Smooth muscle cell (in vitro differentiated cells): ENCODE measurements at regions not wholly inside any gene's neighbourhood (a gene's known extent, or its start where the extent isn't known, plus 50 kb on each side); places are given as distances from the start of the nearest gene placed in this dataset.
"Not testable (repeated sequence)": the region's sequence is repeated elsewhere in the genome, so short reads cannot be mapped to it uniquely, and the experiment has no call there.

Experiments
- DNase-seq: peaks from one replicate; lab custom pipeline; 2025; ENCODE audit not compliant: unreplicated experiment; lab: John Stamatoyannopoulos, UW
- H2AFZ ChIP-seq: fragments of 200-600 bp; sonication (generic); 2 replicates; pipeline ENCODE4 v1.6.0; 2016; ENCODE audit warnings: antibody characterized with exemption, low read depth, mild to moderate bottlenecking
- H3F3A ChIP-seq: fragments of 200-600 bp; sonication (generic); 2 replicates; pipeline ENCODE4 v1.6.0; 2017; ENCODE audit warnings: antibody characterized with exemption, low read depth
- H3K27ac ChIP-seq: fragments of 200-600 bp; sonication (generic); 2 replicates; pipeline ENCODE4 v1.5.1; 2016; ENCODE audit warnings: low read depth, mild to moderate bottlenecking
- H3K27me3 ChIP-seq: fragments of 200-600 bp; sonication (generic); 2 replicates; pipeline ENCODE4 v1.6.1; 2016; ENCODE audit warnings: low read depth, mild to moderate bottlenecking
- H3K36me3 ChIP-seq: fragments of 200-600 bp; sonication (generic); 2 replicates; pipeline ENCODE4 v1.5.1; 2016; ENCODE audit warnings: low read depth
- H3K4me1 ChIP-seq: fragments of 200-600 bp; sonication (generic); 2 replicates; pipeline ENCODE4 v1.5.1; 2016; ENCODE audit warnings: low read depth
- H3K4me2 ChIP-seq: fragments of 200-600 bp; sonication (generic); 2 replicates; pipeline ENCODE4 v1.6.0; 2016; ENCODE audit warnings: mild to moderate bottlenecking
- H3K4me3 ChIP-seq: fragments of 200-600 bp; sonication (generic); 2 replicates; pipeline ENCODE4 v1.5.1; 2016; ENCODE audit warnings: mild to moderate bottlenecking
- H3K79me2 ChIP-seq: fragments of 200-600 bp; sonication (generic); 2 replicates; pipeline ENCODE4 v1.6.0; 2016; ENCODE audit warnings: low read depth, mild to moderate bottlenecking
- H3K9ac ChIP-seq: fragments of 200-600 bp; sonication (generic); 2 replicates; pipeline ENCODE4 v1.6.0; 2016; ENCODE audit warnings: low read depth
- H3K9me3 ChIP-seq: fragments of 200-600 bp; sonication (generic); replicated peaks from 2 replicates; pipeline ENCODE4 v1.5.1; 2016; ENCODE audit warnings: low read depth
- H4K20me1 ChIP-seq: fragments of 200-600 bp; sonication (generic); 2 replicates; pipeline ENCODE4 v1.6.0; 2016; ENCODE audit warnings: low read depth
- WGBS: methylation state at CpG from one replicate; pipeline ENCODE4 v1.1.7; 2016; ENCODE audit warnings: low lambda C conversion rate; 5-methylcytosine and 5-hydroxymethylcytosine counted together
- TF ChIP-seq, protein P1 (sequence below): fragments of 200-600 bp; sonication (generic); IDR thresholded peaks from 2 replicates; pipeline ENCODE4 v1.5.1; 2017; ENCODE audit warnings: borderline replicate concordance, mild to moderate bottlenecking, antibody characterized with exemption; ENCODE audit not compliant: insufficient read depth, poor library complexity, severe bottlenecking

DNA sequence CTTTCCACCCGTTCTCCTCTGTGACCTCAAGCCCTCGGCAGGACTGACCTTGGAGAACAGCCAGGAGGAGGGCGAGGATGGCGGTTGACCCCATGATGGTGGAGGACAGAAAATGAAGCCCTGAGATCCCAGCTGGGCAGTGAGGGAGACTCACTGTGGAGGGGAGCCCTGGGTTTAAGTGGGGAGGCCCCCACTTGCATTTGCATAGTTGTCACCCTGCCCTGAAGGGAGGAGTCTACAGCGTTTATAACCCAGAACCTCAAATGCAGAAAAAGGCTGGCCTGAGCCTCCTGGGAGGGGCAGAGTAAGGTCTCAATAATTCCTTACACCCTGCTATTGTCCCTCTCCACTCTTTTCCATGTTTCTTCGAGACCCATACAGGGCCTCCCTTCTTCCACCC lies 1052.7 kb downstream of the TMEM121 start:
- 67% methylated on average over 6 of the region's 6 CpGs for WGBS
- TF ChIP-seq, protein P1, sequence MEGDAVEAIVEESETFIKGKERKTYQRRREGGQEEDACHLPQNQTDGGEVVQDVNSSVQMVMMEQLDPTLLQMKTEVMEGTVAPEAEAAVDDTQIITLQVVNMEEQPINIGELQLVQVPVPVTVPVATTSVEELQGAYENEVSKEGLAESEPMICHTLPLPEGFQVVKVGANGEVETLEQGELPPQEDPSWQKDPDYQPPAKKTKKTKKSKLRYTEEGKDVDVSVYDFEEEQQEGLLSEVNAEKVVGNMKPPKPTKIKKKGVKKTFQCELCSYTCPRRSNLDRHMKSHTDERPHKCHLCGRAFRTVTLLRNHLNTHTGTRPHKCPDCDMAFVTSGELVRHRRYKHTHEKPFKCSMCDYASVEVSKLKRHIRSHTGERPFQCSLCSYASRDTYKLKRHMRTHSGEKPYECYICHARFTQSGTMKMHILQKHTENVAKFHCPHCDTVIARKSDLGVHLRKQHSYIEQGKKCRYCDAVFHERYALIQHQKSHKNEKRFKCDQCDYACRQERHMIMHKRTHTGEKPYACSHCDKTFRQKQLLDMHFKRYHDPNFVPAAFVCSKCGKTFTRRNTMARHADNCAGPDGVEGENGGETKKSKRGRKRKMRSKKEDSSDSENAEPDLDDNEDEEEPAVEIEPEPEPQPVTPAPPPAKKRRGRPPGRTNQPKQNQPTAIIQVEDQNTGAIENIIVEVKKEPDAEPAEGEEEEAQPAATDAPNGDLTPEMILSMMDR: no peak
- no peaks in the 10 kb centered on the region for H3F3A ChIP-seq
- H3K4me1 ChIP-seq: no peaks in the 10 kb centered on the region
- no peak overlapping the region for H2AFZ ChIP-seq
- H3K36me3 ChIP-seq: no peaks in the 10 kb centered on the region
- H3K9ac ChIP-seq: no peak overlapping the region
- no peak for DNase-seq
- no peak overlapping the region for H3K4me2 ChIP-seq
- no peaks in the 10 kb centered on the region for H3K79me2 ChIP-seq
- no peak overlapping the region for H3K4me3 ChIP-seq
- H3K27me3 ChIP-seq: no peaks in the 10 kb centered on the region
- H4K20me1 ChIP-seq: no peaks in the 10 kb centered on the region
- no peaks in the 10 kb centered on the region for H3K9me3 ChIP-seq
- no peak overlapping the region for H3K27ac ChIP-seq

- Histone ChIP-seq H3K36me3 (no peaks in the 10 kb centered on the region), H3K4me3 (no peak overlapping the region), H3K27me3 (no peaks in the 10 kb centered on the region), H3K4me2 (no peak overlapping the region), H2AFZ (no peak overlapping the region), H3F3A (no peaks in the 10 kb centered on the region), H4K20me1 (no peaks in the 10 kb centered on the region), H3K27ac (no peak overlapping the region), H3K9me3 (peaks cover 5% of the 10 kb centered on the region), H3K9ac (no peak overlapping the region), H3K79me2 (no peaks in the 10 kb centered on the region), H3K4me1 (no peaks in the 10 kb centered on the region)
- TF ChIP-seq, protein P1: no peak
- no peak for DNase-seq
- 71% methylated on average over 9 of the region's 9 CpGs for WGBS
These were observed 1059.3 kb downstream of the TMEM121 start for GRCh38 chr14:106585692-106586091.

DNA sequence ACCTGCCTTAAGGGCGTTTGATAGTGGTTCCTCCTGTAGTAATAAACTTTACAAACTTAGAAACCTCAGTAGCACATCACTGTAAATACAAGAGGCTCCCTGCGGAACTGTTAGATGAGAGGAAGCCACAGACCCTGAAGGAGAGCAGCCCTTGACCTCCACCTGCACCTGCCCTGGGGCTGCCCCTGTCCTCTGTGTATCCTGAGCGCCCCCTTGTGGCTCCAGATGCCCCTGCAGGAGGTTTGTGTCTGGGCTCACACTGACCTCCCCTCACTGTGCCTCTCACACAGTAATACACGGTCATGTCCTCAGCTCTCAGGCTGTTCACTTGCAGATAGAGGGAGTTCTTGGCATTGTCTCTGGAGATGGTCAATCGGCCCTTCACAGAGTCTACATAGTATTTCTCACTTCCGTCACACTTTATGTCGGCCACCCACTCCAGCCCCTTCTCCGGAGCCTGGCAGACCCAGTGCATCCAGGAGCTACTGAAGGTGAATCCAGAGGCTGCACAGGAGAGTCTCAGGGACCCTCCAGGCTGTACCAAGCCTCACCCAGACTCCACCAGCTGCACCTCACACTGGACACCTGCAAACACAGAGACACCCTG lies 1059.8 kb downstream of the TMEM121 start:
- no peak overlapping the region for H2AFZ ChIP-seq
- H3K9ac ChIP-seq: no peak overlapping the region
- TF ChIP-seq, protein P1: no peak
- no peaks in the 10 kb centered on the region for H4K20me1 ChIP-seq
- no peak overlapping the region for H3K4me2 ChIP-seq
- no peaks in the 10 kb centered on the region for H3F3A ChIP-seq
- H3K27me3 ChIP-seq: no peaks in the 10 kb centered on the region
- DNase-seq: no peak
- no peak overlapping the region for H3K27ac ChIP-seq
- H3K79me2 ChIP-seq: no peaks in the 10 kb centered on the region
- no peak overlapping the region for H3K4me3 ChIP-seq
- peaks cover 5% of the 10 kb centered on the region for H3K9me3 ChIP-seq
- H3K4me1 ChIP-seq: no peaks in the 10 kb centered on the region
- WGBS: 66% methylated on average over 8 of the region's 8 CpGs
- no peaks in the 10 kb centered on the region for H3K36me3 ChIP-seq

DNA sequence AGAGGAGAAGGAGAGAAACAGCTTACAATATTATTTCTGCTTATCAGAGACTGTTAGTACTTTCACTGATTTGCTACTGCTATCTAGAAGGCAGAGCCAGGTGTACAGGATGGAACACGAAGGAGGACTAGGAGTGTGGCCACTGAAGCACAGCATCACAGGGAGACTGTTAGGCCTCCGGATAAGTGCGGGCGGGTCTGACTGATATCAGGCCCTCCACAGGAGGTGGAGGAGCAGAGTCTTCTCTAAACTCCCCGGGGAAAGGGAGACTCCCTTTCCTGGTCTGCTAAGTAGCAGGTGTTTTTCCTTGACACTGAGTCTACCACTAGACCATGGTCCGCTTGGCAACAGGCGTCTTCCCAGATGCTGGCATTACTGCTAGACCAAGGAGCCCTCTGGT lies 1065.2 kb downstream of the TMEM121 start:
- not testable (repeated sequence) for H2AFZ ChIP-seq, H3K79me2 ChIP-seq, H3K27me3 ChIP-seq, H3F3A ChIP-seq, H3K9me3 ChIP-seq, H3K4me1 ChIP-seq, H3K9ac ChIP-seq, H3K4me2 ChIP-seq, H3K4me3 ChIP-seq, H4K20me1 ChIP-seq, H3K36me3 ChIP-seq, H3K27ac ChIP-seq, DNase-seq
- WGBS: 84% methylated on average over 7 of the region's 7 CpGs

GRCh38 chr14:106592115-106592852 lies 1065.9 kb downstream of the TMEM121 start:
- H3K27me3 ChIP-seq, DNase-seq, H3F3A ChIP-seq, H3K27ac ChIP-seq, H3K9ac ChIP-seq, H3K4me2 ChIP-seq, H3K4me3 ChIP-seq, H3K79me2 ChIP-seq, H3K36me3 ChIP-seq, H3K4me1 ChIP-seq, H4K20me1 ChIP-seq, H3K9me3 ChIP-seq, H2AFZ ChIP-seq: not testable (repeated sequence)
- 77% methylated on average over 19 of the region's 24 CpGs for WGBS
